Stimulated activated CD4-positive, alpha-beta T cell treated with anti-CD3 and anti-CD28 coated beads, Interleukin-1b, Interleukin-23, amount 100 ng/mL, for 4 hours (primary cell): ENCODE measurements at regions not wholly inside any gene's neighbourhood (a gene's known extent, or its start where the extent isn't known, plus 50 kb on each side); places are given as distances from the start of the nearest gene placed in this dataset.
"Not testable (repeated sequence)": the region's sequence is repeated elsewhere in the genome, so short reads cannot be mapped to it uniquely, and the experiment has no call there.

Experiments used
- DNase-seq, 2 donors: peaks; one replicate each; pipeline ENCODE4 v3.0.0-alpha.2; 2020; ENCODE audit warnings: low read depth in 2 of 2

DNA sequence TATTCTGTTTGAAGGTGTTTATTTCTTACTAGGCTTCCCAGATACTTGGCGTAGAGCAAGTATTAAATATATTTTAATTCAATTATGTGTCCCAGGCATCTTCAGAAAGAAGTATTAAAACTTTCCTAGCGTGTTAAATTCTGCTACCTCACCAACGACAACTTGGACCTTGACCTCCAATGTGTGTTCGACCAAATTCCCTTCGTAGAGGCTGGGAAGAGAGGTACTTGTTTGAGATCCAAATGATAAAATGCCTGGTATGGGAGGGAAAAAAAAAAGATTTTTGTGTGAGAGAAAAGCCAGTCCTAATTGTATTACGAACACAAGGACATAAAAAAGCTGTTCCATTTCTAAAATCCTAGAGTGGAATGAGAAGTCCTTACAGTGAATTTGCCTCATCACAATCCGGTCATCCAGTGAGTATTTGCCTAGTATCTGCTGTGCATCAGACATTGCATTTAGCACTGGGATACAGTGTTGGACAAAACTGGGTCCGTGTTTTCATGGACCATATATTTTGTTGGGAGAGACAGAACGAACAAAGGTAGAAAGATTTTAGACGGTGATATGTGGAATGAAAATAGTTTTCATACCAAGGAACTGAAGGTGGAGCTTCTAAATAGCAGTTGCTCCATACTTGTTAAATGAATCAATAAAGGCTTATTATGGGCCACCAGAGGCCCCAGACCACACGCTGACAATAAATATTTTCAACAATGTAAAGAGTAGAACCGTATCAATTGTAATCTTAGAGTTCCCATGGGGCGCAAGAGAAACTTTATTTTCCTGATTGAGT lies 103.1 kb downstream of the KIF4B start:
- DNase-seq = no peak

DNA sequence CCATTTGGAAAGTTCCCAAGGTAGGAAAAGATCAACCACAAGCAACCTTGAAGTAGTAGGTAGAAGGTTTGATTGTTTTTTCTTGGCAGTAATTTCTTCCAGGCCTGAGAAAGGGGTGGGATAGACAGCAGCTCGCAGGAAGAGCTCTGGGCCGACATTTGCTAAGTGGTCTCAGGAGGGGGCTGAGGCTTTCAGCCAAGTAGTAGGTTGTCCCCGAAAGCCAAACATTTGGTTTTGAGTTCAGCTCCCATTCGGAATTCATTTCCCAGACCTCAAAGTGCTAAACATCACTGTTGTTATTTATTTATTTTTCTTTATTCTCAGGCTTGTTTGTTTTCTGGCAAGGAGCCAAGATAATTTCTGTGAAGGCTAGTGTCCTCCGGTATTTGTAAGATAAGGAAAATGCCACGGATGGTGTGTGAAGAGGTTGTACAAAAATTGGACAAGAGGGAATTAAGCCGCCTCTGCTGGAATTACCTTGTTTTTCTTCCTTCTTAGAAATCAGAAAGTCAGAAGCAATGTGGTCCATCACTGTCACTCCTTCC lies 112.1 kb downstream of the KIF4B start:
- no peak for DNase-seq

DNA sequence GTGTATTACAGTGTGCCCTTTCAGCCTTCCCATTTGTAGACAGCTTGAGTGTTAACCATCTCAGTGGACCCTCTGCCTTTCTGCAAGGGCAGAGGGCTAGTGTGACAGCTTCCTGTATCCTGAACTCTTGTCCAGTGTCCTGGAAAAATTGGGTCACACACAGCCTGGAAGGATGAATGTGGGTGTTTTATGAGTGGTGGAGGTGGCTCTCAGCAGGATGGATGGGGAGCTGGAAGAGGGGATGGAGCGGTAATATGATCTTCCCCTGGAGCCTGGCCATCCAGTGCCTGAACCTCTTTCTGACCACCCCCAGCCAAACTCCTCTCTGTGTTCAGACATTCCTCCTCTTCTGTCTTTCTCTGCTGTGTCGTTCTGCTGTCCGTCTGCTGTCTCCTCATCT lies 113.0 kb downstream of the KIF4B start:
- DNase-seq = no peak

DNA sequence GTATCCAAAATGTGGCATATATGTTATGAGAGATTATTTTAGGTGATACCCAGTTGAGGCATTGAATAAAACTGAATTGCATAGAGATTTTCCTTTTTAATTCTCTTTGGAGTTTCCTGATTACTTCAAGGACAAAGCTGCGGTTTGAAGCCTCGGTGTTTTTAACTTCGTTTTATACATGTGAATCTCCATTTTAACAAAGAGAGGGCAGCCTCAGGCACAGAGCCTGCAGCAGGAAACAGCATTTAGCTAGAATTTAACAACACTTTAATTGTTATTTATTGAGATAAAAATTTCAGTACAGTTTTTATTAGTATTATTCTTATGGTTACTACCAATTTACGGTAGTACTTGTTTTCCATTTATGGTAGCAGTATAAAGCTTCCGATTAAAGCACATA lies 114.0 kb downstream of the KIF4B start:
- DNase-seq = no peak

DNA sequence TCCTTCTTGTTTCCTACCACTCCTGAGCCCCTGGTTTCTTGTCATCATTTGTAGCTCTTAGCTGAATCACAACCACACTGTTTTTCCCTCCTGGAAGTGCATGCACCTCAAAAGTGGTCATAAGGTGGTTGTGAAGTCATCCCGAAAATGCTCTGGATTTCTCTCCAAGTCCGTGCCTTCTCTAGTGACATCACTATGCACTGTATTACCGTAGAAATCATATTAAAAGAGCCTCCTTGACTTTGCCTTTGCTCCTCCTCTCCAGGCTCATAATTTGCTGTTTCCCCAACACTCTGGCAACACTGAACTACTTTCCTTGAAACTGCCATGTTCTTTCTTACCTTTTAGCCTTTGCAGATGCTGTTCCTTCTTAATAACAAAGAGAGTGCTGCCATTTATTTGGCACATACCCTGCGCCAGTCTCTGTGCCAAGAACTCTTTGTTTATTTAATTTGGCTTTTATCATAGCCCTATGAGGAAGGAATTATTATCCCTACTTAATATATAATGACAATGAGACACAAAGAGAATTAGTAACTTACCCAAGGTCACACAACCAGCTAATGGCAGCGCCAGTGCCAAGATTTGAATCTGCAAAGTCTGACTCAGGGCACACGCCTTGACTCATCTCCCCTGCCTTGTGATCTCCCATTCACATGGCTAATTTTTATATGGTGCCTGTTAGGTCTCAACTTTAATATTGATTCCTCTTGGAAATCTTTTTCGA lies 115.4 kb downstream of the KIF4B start:
- no peak for DNase-seq

DNA sequence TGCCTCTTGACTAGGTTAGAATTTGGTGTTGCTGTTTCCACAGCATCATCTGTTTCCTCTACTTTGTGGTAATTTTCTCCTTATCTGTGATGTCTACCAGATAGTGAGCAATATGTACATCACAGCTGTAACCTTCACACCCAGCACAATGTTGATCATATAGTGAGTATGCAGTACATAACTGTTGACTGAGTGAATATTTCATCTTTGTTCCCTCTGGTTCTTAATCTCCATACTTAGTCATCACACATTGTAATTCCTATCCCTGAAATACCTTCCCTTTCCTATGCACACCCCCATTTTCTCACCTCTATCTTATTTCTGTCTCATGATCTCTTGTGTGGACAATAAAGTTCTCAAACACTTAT lies 115.9 kb downstream of the KIF4B start:
- no peak for DNase-seq

DNA sequence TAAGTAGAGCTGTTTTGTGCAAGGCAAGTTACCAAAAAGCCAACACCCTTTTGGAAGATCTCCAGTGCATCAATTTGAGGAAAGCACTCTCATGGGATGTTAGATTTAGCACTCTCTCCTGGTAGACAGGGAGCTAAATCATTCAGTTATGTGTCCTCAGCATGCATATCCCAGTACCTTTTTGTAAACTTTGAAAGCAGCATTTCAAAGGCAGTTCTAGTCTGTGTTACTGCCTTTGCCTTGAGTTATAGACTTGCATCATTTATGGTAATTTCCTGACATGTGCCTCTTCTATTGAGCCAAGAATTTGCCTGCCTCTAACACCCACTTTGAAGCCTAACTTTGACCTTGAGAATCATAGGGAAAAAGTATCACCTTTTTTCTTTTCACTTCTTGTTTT lies 120.6 kb downstream of the KIF4B start:
- no peak for DNase-seq

DNA sequence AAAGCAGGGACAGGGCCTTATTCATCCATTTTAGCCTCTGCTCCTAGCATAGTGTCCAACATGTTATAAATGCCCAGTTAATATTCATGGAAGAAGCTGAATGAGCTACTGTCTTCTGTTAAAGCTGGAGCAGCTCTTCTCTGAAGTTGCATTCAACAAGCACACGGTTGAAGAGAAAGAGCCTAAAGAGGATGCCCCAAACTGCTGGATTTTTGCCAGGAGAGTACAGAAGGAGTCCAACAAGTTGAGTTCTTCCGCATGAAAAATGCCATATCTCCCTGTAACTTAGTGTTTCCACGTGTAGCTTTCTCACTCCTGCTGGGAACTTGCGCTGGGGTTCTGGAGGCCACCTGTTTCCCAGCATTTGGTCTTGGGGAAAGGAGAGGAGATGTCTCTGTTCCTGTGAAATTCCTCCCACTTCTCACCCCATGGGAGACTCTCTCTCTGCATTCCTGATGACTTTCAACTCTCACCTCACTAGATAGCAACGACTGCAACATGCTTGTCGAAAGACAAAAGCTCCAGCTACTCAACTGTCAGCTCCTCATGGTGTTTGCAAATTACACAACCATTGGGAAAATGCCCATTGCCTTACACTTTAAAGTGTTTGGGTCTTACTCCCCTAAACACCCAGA lies 122.8 kb downstream of the KIF4B start:
- DNase-seq = no peak

DNA sequence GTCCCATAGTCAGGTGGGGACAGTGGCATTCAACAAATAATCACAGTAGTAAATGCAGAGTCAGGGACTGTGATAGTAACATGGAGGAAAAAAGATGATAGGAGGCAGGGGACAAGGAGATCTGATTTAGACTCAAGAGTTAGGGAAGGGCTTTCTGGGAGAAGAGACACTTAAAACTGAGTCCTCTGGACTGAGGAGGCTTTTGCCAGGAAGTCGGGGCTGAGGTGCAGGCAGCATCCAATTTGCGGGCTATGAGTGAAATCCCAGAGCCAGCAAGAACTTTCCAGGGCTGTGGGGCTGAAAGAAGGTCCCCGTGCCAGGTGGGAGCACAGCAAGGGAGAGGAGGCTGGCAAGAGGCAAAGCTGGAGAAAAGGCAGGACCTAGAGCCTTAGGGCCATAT lies 124.1 kb downstream of the KIF4B start:
- DNase-seq = no peak

DNA sequence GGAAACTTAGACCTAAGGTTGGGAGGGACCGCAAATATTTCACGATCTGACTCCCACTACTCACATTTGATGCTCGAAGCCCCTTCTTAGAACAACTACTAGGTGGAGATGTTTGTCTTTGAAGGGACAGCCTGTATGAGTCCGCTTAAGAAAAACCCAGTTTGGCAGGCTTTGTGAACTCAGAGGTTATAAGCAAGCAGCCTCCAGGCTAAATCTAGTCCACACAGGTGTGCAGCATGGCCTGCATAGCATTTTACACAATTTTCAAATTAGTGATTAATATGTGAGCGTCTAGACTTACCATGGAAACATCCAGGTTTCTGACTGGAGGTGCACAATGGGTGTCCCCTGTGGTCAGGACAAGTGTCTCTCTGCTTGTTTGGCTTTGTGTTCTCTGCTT lies 127.1 kb downstream of the KIF4B start:
- no peak for DNase-seq

DNA sequence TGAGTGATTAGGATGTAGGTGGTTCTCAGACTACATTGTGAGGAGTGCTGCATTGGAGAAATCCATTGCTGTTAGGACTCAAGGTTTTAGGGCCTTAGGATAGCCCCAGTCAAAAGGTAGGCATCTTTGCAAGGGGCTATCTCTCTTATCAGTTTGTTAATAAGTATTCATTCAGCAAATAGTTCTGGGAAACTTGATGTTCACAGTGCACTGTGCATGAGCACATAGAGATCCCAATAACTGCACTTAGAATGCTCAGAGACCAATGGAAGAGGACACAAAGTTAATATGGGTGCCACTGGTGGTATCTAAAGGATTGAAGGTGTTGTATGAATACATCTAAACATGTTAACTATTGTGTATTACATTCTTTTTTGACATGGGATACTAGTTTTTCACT lies 131.4 kb downstream of the KIF4B start:
- no peak for DNase-seq

DNA sequence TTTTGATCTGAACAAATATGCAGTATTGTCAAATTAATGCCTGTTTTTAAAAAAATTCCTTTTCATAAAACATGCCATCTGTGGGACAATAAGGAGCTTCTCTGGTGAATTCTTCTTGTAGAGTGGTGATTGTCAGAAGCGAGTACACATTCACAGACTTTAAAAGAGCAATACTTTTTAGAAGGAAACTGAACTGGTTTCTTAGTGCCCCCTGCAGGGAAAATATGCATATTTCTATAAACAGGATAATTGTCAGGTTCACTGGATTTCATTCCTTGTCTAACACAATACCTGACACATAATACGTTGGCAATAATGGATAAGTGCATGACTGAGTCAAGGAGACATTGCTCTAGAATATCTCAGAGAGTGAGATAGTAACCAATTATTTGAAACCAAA lies 133.7 kb downstream of the KIF4B start:
- no peak for DNase-seq

DNA sequence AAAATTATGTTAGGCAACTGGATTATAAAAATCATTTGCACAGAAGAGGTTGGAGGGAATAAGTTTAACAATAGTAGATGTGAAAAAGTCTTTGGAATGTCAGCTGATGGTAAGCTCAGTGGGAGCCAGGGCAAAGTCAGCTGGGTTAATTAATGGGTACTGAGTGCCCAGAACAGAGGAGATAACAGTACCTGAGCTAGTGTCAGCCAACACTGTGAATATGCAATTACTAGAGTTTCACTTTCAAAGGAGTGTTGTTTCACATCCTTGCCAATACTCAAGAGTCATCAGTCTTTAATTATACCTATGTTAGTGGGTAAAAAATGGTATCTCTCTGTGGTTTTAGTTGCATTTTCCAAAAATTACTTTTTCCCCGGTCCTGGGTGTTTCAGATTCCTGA lies 135.1 kb downstream of the KIF4B start:
- DNase-seq = no peak

DNA sequence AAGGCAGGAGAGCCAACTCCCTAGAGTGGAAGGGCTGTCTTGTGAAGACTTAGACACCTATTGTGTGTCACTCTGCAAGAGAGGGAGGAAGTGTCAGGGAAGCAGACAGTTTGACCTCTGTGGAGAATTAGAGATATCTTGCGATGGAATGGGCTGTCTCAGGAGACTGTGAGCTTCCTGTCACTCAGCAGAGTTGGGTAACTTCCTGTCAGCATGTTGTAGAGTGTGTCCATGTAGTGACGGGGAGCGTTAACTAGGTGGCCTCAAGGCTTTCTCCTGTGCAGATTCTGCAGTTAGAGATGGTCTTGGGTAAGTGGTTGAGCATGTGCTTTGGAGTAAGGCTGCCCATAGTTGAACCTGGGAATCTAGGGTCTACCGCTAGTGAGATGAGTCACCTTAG lies 136.5 kb downstream of the KIF4B start:
- no peak for DNase-seq

DNA sequence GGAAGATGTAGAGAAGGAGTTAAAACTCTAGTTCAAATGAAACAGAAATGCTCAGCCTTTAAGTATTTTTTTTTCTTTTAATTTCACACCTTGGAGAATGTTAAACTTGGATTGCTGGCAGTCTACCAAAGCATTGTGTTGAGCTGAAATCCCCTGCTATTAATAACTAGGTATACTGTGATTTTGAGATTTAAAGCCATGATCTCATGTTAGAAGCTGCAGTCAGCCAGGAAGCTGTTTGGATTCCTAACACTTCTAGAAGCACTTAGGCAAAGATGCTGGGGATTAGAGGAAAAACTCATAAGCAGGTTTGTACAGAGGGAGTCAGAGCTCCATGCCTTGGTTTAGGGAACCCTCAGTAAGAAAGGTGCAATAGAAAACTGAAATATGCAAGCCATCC lies 141.4 kb downstream of the KIF4B start:
- no peak for DNase-seq

DNA sequence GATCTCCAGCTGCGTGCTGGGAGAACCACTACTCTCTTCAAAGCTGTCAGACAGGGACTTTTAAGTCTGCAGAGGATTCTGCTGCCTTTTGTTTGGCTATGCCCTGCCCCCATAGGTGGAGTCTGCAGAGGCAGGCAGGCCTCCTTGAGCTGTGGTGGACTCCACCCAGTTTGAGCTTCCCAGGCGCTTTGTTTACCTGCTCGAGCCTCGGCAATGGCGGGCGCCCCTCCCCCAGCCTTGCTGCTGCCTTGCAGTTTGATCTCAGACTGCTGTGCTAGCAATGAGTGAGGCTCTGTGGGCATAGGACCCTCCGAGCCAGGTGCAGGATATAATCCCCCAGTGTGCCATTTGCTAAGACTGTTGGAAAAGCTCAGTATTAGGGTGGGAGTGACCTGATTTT lies 149.5 kb downstream of the KIF4B start:
- DNase-seq = not testable (repeated sequence)

DNA sequence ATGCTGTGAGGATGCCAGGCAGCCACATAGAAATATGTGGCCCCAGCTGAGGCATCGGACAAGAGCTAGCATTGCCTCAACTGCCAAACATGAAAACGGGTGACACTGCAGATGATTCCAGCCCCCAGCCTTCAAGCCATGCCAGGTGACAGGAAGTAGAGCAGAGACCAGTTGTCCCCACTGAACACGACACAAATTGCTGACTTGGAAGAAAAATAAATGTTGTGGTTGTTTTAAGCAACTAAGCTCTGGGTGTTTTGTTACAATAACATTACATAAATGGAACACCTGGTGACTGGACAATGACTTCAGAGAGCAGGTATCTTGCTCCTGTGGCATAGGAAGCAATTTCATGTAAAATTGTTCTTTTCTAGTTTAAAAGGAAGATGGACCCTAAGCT lies 154.2 kb downstream of the KIF4B start:
- no peak for DNase-seq

DNA sequence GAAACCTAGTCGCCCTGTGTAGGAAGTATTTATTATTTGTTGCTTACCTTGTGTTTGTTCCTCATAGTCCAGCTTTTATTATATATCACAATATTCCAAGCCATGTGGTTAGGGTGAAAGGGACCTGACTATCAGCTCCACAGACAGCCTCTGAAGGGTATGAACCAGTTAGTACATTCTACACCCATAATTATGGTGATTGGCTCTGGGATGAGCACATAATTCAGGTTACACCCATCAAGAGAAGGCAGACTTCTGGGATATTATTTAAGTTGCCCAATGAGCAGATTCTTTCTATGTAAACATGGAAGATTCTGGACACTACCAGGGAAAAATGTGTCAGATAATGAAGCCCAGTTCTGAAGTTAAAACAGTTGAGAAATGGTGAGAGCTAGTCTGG lies 168.0 kb downstream of the KIF4B start:
- DNase-seq = no peak

DNA sequence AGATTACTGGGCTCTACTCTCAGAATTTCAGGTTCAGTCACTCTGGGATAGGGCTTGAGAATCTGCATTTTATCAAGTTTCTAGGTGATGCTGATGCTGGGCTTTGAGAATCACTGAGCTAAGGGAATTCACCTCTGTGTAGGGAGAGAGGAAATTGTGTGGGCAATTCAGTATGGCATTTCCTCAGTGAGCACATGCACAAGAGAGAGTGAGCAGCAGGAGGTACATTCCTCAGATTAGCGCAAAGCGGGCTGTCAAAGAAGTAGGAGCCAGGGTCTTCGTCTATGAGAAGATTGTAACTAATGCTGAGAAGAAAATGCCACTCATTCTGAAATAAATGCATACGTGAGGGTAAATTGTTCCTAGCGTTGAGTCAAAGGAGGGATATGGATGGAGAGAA lies 175.9 kb downstream of the KIF4B start:
- DNase-seq = no peak

DNA sequence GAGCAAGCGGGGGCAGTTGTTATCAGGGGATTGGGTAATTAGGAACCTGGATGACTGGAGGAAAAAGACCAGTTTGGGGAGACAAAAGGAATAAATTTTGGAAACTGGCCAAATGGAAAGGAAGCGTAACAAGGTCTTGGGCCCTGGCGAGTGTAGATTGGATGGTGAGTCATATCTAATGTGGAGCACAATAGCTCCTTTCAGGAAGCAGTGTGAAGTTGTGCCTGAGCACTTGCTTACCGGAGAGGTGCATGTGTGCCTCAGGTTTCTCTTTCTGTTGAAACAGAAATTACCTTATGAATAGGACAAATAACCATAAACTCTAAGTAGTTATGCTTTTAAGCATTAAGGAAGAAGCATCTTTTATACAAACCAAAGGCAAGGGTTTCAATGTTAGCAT lies 176.4 kb downstream of the KIF4B start:
- no peak for DNase-seq

DNA sequence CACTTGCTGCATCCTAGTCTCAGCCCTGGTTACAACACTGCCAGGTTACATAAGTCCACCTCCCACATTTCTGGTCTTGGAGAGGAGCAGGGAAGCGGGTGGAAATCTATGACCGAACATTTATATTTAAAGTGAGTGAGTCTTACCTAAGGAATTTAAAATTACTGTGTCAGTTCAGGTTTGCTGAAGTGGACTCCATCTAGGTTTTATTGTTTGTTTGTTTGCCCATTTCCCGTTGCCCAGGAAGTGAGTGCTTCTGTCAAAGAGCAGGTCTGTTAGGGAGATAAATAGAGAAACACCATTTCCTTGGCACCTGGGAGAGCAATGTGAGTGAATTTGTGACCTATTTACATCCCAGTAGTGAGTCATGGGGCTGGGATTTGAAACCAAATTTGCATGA lies 179.5 kb downstream of the KIF4B start:
- DNase-seq = no peak

DNA sequence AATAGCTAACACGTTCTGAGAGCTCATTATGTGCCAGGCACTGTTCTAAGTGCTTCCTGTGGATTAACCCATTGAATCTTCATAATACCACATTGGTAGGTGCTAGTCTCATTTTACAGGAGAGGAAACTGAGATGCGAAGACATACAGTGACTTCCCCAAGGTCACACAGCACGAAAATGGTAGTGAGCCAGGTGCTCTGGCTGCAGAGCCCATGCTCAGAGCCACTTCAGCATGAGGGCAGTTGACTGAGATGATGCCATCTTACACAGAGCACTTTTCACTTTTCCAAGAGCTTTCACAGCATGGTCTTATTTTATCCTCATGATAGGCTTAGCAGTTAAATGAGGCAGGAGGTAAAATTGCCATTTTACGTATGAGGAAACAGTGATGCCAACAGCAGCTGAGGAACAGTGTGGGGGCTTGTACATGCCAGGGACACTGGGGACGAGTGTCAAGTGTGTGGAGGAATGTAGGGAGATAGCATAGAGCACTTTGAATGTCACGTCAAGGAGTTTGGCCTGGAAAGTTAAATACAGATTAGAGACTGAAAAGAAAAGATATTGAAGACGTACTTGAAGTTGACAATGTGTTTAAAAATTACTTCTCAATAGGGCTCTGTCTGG lies 180.0 kb downstream of the KIF4B start:
- DNase-seq = no peak
